ENCODE measurements at regions not wholly inside any gene's neighbourhood (a gene's known extent, or its start where the extent isn't known, plus 50 kb on each side); places are given as distances from the start of the nearest gene placed in this dataset.
A peak's percentile ranks its signal among the peaks of the same experiment; 100 is the strongest.

GRCh38 chr6:105995391-105995865 lies 90.7 kb upstream of the PRDM1 start:
- Histone ChIP-seq H3K36me3 (ENCODE audit: insufficient read depth, low read length) (no peaks in the 10 kb centered on the region), H3K4me1 (ENCODE audit: insufficient read depth, low read length, poor library complexity, severe bottlenecking) (peaks cover 39% of the 10 kb centered on the region), H2AFZ (ENCODE audit: low read length) (peak overlapping the region; percentile 83; the same call in 1 of the 2 replicates), H4K20me1 (ENCODE audit: insufficient read depth, low read length) (no peaks in the 10 kb centered on the region), H3K4me2 (ENCODE audit: low read length) (peak overlapping the region; percentile 70), H3K9me3 (ENCODE audit: low read length) (no peaks in the 10 kb centered on the region), H3K79me2 (ENCODE audit: insufficient read depth, low read depth, low read length) (no peaks in the 10 kb centered on the region), H3K9me2 (ENCODE audit: insufficient read depth, low read length) (no peaks in the 10 kb centered on the region), H3K27ac (ENCODE audit: low read depth, low read length, poor library complexity, severe bottlenecking) (no peak overlapping the region), H3K4me3 (ENCODE audit: low read depth, low read length, poor library complexity, severe bottlenecking) (peak overlapping the region; percentile 65)
- no peak for TF ChIP-seq EZH2phosphoT487 (IDR thresholded peaks at IDR 0.05; ENCODE audit: borderline replicate concordance, low read depth, low read length)
- no peak for TF ChIP-seq CTCF (conservative IDR thresholded peaks at IDR 0.05; ENCODE audit: low read length)
- no TSS peak for BruUV-seq (replicated peaks)
- ChIA-PET POLR2A (interaction anchor here (0.5 to 1.0 kb wide), 2 partner anchors 8 to 212 kb away, joined by 3 to 4 read pairs; no protein-coding TSS in a partner anchor), CTCF (ENCODE audit: unreplicated experiment) (no interaction called here)
- DNase-seq (ENCODE audit: low spot score) = no peak
- intact Hi-C loops (cut with micrococcal nuclease; ENCODE audit: unreplicated experiment) = no loop called here

GRCh38 chr6:105994591-105995390 lies 91.3 kb upstream of the PRDM1 start:
- peak overlapping the region; percentile 83; the same call in 1 of the 2 replicates for H2AFZ ChIP-seq (ENCODE audit: low read length)
- intact Hi-C loops (cut with micrococcal nuclease; ENCODE audit: unreplicated experiment) = loop anchor here (5.0 kb wide), 2 partner anchors 202 to 262 kb away; no protein-coding TSS in a partner anchor
- H3K9me2 ChIP-seq (ENCODE audit: insufficient read depth, low read length) = no peaks in the 10 kb centered on the region
- H3K27ac ChIP-seq (ENCODE audit: low read depth, low read length, poor library complexity, severe bottlenecking) = no peak overlapping the region
- ChIA-PET POLR2A (interaction anchor here (1.0 to 3.4 kb wide), 3 partner anchors 9 to 27 kb away, joined by 3 to 19 read pairs (median 11); no protein-coding TSS in a partner anchor), CTCF (ENCODE audit: unreplicated experiment) (no interaction called here)
- H3K36me3 ChIP-seq (ENCODE audit: insufficient read depth, low read length) = no peaks in the 10 kb centered on the region
- no peaks in the 10 kb centered on the region for H4K20me1 ChIP-seq (ENCODE audit: insufficient read depth, low read length)
- peaks cover 39% of the 10 kb centered on the region for H3K4me1 ChIP-seq (ENCODE audit: insufficient read depth, low read length, poor library complexity, severe bottlenecking)
- H3K79me2 ChIP-seq (ENCODE audit: insufficient read depth, low read depth, low read length) = no peaks in the 10 kb centered on the region
- peak overlapping the region; percentile 65 for H3K4me3 ChIP-seq (ENCODE audit: low read depth, low read length, poor library complexity, severe bottlenecking)
- no peaks in the 10 kb centered on the region for H3K9me3 ChIP-seq (ENCODE audit: low read length)
- peak; percentile 34 for DNase-seq (ENCODE audit: low spot score)
- no TSS peak for BruUV-seq (replicated peaks)
- no peak for TF ChIP-seq EZH2phosphoT487 (IDR thresholded peaks at IDR 0.05; ENCODE audit: borderline replicate concordance, low read depth, low read length)
- TF ChIP-seq CTCF (conservative IDR thresholded peaks at IDR 0.05; ENCODE audit: low read length) = no peak
- H3K4me2 ChIP-seq (ENCODE audit: low read length) = peak overlapping the region; percentile 70

All from OCI-LY7 (cell line).